ENCODE measurements at regions not wholly inside any gene's neighbourhood (a gene's known extent, or its start where the extent isn't known, plus 50 kb on each side); places are given as distances from the start of the nearest gene placed in this dataset.

- no peak for TF ChIP-seq RFX5 (IDR thresholded peaks at IDR 0.05; ENCODE audit: low read depth, low read length)
- no peak for TF ChIP-seq RAD21 (IDR thresholded peaks at IDR 0.05; ENCODE audit: low read length)
- TF ChIP-seq CEBPB (IDR thresholded peaks at IDR 0.05; ENCODE audit: low read depth, low read length), result no peak
- no peak for TF ChIP-seq CTCF (conservative IDR thresholded peaks at IDR 0.05; ENCODE audit: low read depth, low read length)
These were observed 62.6 kb upstream of the IQSEC1 start for GRCh38 chr3:13135811-13136321.
